ENCODE measurements at regions not wholly inside any gene's neighbourhood (a gene's known extent, or its start where the extent isn't known, plus 50 kb on each side); places are given as distances from the start of the nearest gene placed in this dataset.

DNA sequence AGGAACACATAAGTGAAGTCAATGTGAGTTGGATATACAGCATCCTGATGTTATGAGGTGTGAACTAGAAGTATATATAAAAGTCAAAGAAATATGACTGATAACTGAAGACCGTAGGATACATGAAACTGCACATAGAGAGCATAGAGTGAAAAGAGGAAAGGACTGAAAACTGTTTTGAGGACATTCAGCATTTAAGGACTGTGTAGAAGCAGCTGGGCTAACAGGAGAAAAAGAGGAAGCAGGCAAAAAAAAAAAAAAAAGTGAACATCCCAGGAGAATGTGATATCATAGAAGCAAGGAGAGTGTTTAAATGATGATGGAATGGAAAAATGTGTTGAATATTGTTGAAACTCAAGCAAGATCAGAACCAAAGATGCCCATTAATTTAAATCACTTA is 363.5 kb downstream of the PCDH20 start:
- TF ChIP-seq, protein P1, sequence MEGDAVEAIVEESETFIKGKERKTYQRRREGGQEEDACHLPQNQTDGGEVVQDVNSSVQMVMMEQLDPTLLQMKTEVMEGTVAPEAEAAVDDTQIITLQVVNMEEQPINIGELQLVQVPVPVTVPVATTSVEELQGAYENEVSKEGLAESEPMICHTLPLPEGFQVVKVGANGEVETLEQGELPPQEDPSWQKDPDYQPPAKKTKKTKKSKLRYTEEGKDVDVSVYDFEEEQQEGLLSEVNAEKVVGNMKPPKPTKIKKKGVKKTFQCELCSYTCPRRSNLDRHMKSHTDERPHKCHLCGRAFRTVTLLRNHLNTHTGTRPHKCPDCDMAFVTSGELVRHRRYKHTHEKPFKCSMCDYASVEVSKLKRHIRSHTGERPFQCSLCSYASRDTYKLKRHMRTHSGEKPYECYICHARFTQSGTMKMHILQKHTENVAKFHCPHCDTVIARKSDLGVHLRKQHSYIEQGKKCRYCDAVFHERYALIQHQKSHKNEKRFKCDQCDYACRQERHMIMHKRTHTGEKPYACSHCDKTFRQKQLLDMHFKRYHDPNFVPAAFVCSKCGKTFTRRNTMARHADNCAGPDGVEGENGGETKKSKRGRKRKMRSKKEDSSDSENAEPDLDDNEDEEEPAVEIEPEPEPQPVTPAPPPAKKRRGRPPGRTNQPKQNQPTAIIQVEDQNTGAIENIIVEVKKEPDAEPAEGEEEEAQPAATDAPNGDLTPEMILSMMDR (conservative IDR thresholded peaks at IDR 0.05; ENCODE audit: low read depth, low read length) = no peak
- no peak for DNase-seq (ENCODE audit: low read depth)
- no peak overlapping the region for H3K4me3 ChIP-seq (ENCODE audit: low read depth, low read length)

GRCh38 chr13:61045251-61045650 is 370.4 kb downstream of the PCDH20 start:
- no peak for DNase-seq (ENCODE audit: low read depth)
- TF ChIP-seq, protein P1 (conservative IDR thresholded peaks at IDR 0.05; ENCODE audit: low read depth, low read length) = no peak
- H3K4me3 ChIP-seq (ENCODE audit: low read depth, low read length) = no peak overlapping the region

- DNase-seq (ENCODE audit: low read depth) = no peak
- H3K4me3 ChIP-seq (ENCODE audit: low read depth, low read length) = no peak overlapping the region
- TF ChIP-seq, protein P1 (conservative IDR thresholded peaks at IDR 0.05; ENCODE audit: low read depth, low read length) = no peak
Measured at GRCh38 chr13:61040181-61040580, 375.5 kb downstream of the PCDH20 start.

DNA sequence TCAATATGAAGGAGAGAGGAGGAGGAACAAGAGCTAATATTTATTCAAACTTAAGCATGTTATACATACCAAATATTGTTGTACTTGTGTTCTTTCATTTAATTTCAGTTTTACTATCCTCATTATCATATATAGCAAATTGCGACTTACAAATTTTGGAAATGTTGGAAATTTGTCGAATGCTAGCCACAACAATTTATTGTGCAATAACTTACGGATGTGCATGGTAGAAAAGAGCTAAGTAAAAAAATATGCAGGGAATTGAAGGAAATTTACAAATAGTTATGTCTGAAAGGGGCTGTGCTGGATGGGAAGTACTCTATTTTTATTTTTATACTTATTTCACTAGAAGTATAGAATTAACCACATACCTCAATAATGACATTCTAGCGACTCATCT is 376.3 kb downstream of the PCDH20 start:
- no peak overlapping the region for H3K4me3 ChIP-seq (ENCODE audit: low read depth, low read length)
- TF ChIP-seq, protein P1 (conservative IDR thresholded peaks at IDR 0.05; ENCODE audit: low read depth, low read length) = no peak
- no peak for DNase-seq (ENCODE audit: low read depth)

DNA sequence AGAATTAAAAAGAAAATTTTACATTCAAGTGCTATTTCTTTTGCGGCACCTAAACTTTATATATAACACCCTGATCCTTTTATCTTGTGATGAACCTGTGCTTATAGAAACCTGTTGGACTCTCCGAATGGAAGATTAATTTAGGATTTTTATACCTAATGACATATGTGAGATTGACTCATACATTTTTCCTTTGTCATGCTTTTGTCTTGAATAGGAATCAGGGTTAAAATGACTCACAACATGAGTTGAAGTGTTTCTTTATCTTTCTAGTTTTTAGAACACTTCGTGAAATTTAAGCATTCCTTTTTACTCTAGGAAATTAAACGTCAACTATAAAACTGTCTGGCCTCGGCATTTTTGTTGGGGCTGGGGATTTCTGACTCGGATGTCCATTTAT is 378.9 kb downstream of the PCDH20 start:
- no peak overlapping the region for H3K4me3 ChIP-seq (ENCODE audit: low read depth, low read length)
- TF ChIP-seq, protein P1 (conservative IDR thresholded peaks at IDR 0.05; ENCODE audit: low read depth, low read length) = no peak
- no peak for DNase-seq (ENCODE audit: low read depth)

DNA sequence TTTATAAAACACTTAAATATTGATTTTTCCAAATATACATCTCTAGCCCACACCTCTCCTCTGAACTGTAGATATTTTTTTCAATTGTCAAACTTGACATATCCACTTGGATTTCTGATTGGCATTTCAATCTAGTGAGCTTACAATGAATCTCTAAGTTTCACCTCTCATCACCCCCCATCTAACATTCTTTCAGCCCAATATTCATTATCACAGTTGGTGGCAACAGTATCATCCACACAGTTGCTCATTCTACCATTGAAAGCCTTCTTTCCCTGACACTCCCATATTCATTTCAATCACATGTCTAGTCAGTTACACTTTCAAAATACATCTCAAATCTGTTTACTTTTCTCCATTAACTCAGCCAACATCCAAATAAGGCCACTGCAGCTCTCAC is 385.2 kb downstream of the PCDH20 start:
- TF ChIP-seq, protein P1 (conservative IDR thresholded peaks at IDR 0.05; ENCODE audit: low read depth, low read length) = no peak
- H3K4me3 ChIP-seq (ENCODE audit: low read depth, low read length) = no peak overlapping the region
- no peak for DNase-seq (ENCODE audit: low read depth)

DNA sequence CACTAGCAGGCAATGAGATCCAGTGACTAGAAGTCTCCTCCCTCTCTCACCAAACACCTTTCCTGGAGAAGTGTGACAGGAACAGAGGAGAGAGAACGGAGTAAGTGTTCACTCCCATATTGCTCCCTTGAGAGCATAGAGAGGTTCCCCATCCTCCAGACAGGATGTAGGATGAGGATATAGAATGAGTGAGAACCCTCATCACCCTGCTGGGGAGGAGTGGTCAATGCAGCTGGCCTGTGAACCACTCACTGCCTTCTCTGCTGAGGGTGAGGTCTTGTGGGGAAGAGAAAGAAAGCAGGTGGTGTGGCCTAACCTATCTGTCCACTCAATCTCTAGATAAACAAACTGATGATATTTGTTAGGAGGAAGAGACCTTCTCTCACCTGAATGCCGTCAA is 386.6 kb downstream of the PCDH20 start:
- H3K4me3 ChIP-seq (ENCODE audit: low read depth, low read length) = no peak overlapping the region
- DNase-seq (ENCODE audit: low read depth) = no peak
- TF ChIP-seq, protein P1 (conservative IDR thresholded peaks at IDR 0.05; ENCODE audit: low read depth, low read length) = no peak
